ENCODE measurements at regions not wholly inside any gene's neighbourhood (a gene's known extent, or its start where the extent isn't known, plus 50 kb on each side); places are given as distances from the start of the nearest gene placed in this dataset.

- Histone ChIP-seq H3K36me3 (no peaks in the 10 kb centered on the region), H3K9me3 (no peaks in the 10 kb centered on the region), H3K27me3 (no peaks in the 10 kb centered on the region), H3K27ac (no peak overlapping the region), H3K4me1 (no peaks in the 10 kb centered on the region), H3K4me3 (no peak overlapping the region)
- DNase-seq: no peak
- no peak for TF ChIP-seq CTCF (IDR thresholded peaks at IDR 0.05)
- TF ChIP-seq POLR2A (IDR thresholded peaks at IDR 0.05): no peak
Measured at GRCh38 chr16:26838931-26839330, 227.8 kb upstream of the C16orf82 start.

- Histone ChIP-seq H3K4me1 (no peaks in the 10 kb centered on the region), H3K36me3 (no peaks in the 10 kb centered on the region), H3K27ac (no peak overlapping the region), H3K27me3 (no peaks in the 10 kb centered on the region), H3K9me3 (no peaks in the 10 kb centered on the region), H3K4me3 (no peak overlapping the region)
- no peak for DNase-seq
- TF ChIP-seq POLR2A (IDR thresholded peaks at IDR 0.05) (no peak), CTCF (IDR thresholded peaks at IDR 0.05) (no peak)
Measured at GRCh38 chr16:26840691-26841090, 226.0 kb upstream of the C16orf82 start.

- TF ChIP-seq CTCF (IDR thresholded peaks at IDR 0.05): no peak
- no peak overlapping the region for H3K27ac ChIP-seq
- no peaks in the 10 kb centered on the region for H3K36me3 ChIP-seq
Measured at GRCh38 chr16:26856271-26856670, 210.5 kb upstream of the C16orf82 start.

GRCh38 chr16:26856791-26857190, 209.9 kb upstream of the C16orf82 start:
- Histone ChIP-seq H3K27me3 (no peaks in the 10 kb centered on the region), H3K36me3 (no peaks in the 10 kb centered on the region), H3K4me3 (no peak overlapping the region), H3K27ac (no peak overlapping the region), H3K9me3 (no peaks in the 10 kb centered on the region), H3K4me1 (no peaks in the 10 kb centered on the region)
- DNase-seq: no peak
- TF ChIP-seq POLR2A (IDR thresholded peaks at IDR 0.05) (no peak), CTCF (IDR thresholded peaks at IDR 0.05) (no peak)

More at GRCh38 chr16:26856271-26856670, 210.5 kb upstream of the C16orf82 start:
- Histone ChIP-seq H3K9me3 (no peaks in the 10 kb centered on the region), H3K27me3 (no peaks in the 10 kb centered on the region), H3K4me3 (no peak overlapping the region), H3K4me1 (no peaks in the 10 kb centered on the region)
- DNase-seq: no peak

- Histone ChIP-seq H3K9me3 (no peaks in the 10 kb centered on the region), H3K36me3 (no peaks in the 10 kb centered on the region), H3K4me1 (no peaks in the 10 kb centered on the region), H3K27ac (no peak overlapping the region), H3K27me3 (no peaks in the 10 kb centered on the region), H3K4me3 (no peak overlapping the region)
- DNase-seq: no peak
- TF ChIP-seq CTCF (IDR thresholded peaks at IDR 0.05) (no peak), POLR2A (IDR thresholded peaks at IDR 0.05) (no peak)
Measured at GRCh38 chr16:26857371-26857770, 209.4 kb upstream of the C16orf82 start.

- Histone ChIP-seq H3K9me3 (no peaks in the 10 kb centered on the region), H3K4me1 (no peaks in the 10 kb centered on the region), H3K27ac (no peak overlapping the region), H3K36me3 (no peaks in the 10 kb centered on the region), H3K4me3 (no peak overlapping the region), H3K27me3 (no peaks in the 10 kb centered on the region)
- no peak for DNase-seq
- no peak for TF ChIP-seq POLR2A (IDR thresholded peaks at IDR 0.05)
- TF ChIP-seq CTCF (IDR thresholded peaks at IDR 0.05): no peak
Measured at GRCh38 chr16:26860506-26860905, 206.2 kb upstream of the C16orf82 start.
